Hematopoietic multipotent progenitor cell treated with erythropoietin and hydrocortisone succinate and interleukin-3 and kit ligand, for 8 days (in vitro differentiated cells): ENCODE measurements at regions not wholly inside any gene's neighbourhood (a gene's known extent, or its start where the extent isn't known, plus 50 kb on each side); places are given as distances from the start of the nearest gene placed in this dataset.
"Not testable (repeated sequence)": the region's sequence is repeated elsewhere in the genome, so short reads cannot be mapped to it uniquely, and the experiment has no call there.

Experiments
- DNase-seq: peaks from one replicate; pipeline ENCODE4 v3.0.0-alpha.2; 2015

GRCh38 chr1:5191470-5191869 lies 537.1 kb downstream of the AJAP1 start:
- DNase-seq, result no peak

DNA sequence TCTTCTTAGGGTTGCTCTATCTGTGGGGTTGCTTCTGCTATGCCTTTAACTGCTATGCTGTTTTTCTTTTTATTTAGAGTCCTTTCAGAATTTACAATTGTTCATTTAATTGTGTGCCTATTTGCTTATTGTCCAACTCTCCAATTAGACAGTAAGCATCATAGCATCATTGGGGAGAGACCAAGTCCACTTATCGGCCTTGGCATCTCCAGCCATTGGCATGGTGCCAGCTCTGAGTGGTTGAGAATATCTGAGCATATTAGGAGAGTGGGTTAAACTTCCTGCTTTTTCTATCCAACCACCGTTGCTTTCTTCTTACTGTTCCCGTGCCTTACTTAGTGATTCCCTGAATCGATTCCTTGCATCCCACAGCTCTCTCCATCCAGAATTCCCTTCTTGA lies 535.0 kb downstream of the AJAP1 start:
- no peak for DNase-seq

GRCh38 chr1:5165762-5166161 lies 511.4 kb downstream of the AJAP1 start:
- no peak for DNase-seq

- DNase-seq, result no peak
These were observed 509.7 kb downstream of the AJAP1 start for GRCh38 chr1:5164158-5164557.

DNA sequence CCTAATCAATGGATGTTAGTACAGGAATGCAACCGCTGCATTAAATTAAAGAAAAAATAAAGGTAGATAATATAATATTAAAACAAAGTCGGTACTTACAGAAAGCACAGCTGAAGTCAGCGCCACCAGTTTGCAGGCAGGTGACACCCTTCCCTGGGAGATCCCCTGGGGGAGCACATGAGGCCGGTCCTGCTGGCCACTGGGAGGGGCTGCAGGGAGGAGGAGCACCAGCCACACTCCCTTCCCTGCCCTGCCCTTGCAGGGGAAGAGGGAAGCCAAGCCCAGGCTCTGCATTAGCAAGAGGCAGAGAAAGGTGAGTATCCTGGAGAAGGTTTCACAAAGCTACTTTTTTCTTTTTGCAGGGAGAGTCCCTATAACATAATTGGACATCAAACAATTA lies 507.0 kb downstream of the AJAP1 start:
- DNase-seq, result no peak

GRCh38 chr1:5157175-5157574 lies 502.8 kb downstream of the AJAP1 start:
- DNase-seq, result no peak

GRCh38 chr1:5156416-5157120 lies 502.2 kb downstream of the AJAP1 start:
- no peak for DNase-seq

DNA sequence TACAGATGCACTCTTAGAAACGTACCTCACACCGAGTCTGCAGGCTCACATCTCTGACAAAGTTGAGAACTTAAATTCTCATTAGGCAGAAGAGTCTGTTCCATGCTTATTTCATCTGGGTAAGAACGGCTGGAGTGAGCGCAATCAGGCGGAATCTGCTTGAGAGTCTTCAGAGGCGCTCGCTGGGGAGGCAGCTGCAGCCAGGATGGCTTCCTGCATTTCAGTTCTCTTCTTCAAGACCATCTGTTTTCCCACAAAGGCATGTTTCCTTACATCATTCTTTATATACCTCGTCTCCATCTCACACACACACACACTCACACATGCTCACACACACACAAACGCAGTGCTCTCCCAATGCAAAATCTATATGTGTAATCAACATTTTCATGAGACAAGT lies 497.1 kb downstream of the AJAP1 start:
- DNase-seq, result no peak

DNA sequence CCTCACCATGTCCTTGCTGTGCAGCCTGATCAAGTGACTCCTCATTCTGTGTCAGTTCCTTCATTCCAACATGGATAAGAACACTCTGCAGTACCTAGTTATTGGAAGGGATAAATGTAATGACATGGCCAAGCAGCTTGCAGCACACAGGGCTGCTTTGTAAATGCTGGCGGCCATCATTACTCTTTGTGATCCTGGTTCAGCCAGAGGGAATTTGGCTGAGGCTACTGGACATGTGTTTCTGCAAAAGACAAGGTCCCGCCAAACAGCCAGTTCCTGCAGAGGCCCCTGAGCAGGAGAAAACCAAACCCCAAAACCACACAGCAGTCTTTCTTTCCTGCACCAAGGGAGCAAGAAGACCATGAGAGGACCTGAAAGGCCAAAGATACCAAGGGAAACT lies 495.8 kb downstream of the AJAP1 start:
- DNase-seq, result no peak

DNA sequence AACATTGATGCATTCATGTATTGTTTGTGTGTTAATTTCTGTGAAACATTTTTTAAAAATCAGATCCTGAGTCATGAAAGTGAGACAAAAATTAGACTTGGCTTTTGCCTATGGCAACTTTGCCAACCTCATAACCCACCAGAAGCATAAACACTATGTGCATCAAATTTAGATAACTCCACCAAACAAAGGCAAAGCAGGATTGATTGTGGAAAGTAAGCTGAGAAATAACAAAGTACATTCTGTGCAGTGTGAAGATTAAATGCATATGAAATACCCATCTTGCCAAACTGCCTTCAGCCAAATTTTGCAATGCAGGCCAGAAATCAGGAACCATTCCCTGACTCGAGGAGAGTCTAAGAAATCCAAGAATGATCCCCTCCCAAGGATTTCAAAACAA lies 493.4 kb downstream of the AJAP1 start:
- no peak for DNase-seq

DNA sequence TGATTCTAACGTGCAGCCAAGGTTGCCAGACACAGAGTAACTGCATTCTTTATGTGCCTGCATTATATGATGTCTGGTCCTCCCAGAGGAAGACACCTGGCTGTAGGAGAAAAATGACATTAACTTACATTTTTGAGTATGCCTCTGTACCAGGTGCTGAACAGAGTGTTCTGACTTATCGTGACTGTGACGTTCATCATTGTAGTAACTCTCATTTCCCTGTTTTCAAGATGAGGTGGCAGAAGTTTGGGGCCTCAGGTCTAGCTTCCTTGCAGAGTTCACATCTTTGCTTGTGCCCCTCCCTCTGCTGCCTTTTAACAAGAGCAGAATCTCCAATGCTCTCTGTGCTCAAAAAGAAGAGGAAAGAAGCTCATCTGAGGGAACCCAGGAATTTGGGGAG lies 488.0 kb downstream of the AJAP1 start:
- no peak for DNase-seq

DNA sequence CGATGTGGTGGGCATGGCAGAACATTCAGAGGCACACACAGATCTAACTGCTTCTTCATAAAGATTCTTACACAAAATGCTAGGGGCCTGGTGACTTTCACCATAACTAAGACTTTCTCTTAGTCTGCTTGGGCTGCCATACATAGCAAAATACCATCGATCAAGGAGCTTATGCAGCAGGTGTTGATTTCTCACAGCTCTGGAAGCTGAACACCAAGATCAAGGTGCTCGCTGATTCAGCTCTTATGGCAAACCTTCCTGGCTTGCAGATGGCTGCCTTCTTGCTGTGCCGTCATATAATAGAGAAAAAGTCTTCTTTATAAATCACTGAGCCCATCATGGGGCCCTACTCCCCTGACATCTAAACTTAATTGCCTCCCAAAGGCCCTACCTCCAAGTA lies 487.3 kb downstream of the AJAP1 start:
- no peak for DNase-seq

DNA sequence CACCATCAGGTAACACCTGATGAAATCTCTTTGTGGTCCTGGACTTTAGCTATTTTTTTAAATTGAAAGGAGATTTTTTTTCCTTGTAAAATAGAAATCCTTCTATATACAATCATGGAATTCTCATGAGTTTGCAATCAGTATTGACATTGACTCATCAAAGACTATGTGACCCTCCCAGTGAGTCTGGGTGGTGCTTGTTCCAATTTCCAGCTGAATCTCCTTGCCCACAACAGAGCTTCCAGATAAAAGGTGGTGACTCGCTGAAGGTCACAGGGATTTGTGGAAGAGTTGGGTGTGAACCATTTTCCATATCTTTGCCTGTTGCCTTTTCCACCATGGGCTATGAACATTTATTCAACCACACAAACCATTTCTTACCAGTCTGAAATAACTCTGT lies 486.6 kb downstream of the AJAP1 start:
- DNase-seq, result no peak

DNA sequence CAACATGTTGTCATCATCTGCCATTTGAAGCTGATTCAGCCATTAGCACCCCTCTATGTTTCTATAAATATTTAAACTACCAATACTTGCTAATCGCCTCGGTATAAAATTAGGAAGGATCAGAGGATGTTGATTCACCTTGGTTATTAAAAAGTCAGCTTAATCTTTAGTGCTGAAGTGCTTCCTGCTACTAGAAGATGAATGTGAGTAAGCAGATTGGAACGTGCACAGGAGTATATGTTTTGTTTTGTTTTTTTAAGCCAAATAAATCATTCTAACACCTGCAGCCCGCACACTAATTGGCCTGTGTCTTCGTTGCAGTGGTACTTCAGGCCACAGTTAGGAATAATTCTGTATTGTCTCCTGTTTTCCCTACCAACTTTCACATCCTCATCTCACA lies 485.7 kb downstream of the AJAP1 start:
- no peak for DNase-seq

DNA sequence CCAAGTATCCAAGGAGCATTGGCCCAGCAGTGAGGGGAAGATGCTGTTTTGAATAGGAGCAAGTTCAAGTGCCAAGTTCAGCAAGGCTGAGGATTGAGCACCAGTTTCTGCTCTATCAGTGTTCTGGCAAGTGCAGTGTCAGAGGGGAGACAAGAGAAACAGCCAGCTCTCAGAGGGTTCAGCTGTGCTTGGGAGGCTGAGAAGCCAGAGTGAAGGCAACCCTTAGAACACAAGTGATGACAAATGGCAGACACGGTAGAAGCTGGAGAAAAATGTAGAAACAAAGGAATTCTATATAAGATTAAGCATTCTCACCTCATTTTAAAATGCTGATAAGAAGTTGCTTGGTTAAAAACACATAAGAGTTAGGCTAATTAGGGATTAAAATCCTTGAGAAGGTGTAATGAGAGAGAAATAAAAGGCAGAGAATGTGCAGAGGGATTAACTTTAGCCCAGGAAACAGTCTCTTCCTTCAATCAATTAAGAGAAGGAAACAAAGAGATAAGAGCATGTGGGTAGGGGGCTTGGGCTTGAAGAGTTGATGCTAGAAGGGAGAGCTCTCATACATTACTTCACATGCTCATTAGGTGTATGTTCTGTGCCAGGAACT lies 475.4 kb downstream of the AJAP1 start:
- DNase-seq, result no peak

- no peak for DNase-seq
These were observed 470.8 kb downstream of the AJAP1 start for GRCh38 chr1:5125208-5125607.

GRCh38 chr1:5120559-5120958 lies 466.1 kb downstream of the AJAP1 start:
- no peak for DNase-seq

DNA sequence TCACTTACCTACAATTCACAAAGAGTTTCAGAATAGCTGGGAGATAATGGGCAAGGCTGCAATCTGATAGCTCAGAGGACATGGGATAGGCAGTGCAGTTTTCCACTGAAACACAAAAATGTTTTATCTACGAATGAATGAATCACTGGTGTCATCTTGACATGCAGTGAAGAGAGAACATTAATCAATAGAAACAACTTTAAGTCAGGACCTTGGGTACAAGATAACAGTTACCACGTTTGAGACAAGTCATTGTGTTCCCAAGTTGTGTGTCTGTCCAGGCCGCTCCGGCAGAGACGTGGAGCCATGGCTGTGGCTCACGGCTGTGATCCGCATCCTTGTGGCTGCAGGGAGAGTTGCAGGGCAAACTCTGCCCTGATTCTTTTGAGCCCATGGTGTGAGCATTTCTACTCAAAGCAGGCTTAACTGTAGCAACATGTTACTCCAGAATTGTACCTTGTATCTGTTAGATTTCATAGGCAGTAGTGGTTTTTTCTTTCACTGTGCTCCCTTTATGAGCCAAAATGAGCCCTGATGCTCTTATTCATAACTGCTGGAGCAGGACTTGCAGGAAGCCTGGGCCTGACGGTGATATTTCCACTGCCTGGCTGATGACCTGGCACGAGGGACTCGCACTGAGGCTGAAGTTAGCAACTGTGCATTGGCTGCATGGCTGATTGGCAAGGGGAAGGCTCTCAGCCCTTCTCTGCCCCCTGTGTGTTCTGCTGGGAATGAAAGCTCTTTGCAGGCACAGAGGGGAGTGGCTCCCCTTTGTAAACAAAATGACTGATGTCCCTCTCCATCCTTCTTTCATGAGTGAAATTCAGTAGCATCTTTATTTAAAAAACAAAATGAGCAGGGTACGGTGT lies 465.2 kb downstream of the AJAP1 start:
- DNase-seq, result no peak

DNA sequence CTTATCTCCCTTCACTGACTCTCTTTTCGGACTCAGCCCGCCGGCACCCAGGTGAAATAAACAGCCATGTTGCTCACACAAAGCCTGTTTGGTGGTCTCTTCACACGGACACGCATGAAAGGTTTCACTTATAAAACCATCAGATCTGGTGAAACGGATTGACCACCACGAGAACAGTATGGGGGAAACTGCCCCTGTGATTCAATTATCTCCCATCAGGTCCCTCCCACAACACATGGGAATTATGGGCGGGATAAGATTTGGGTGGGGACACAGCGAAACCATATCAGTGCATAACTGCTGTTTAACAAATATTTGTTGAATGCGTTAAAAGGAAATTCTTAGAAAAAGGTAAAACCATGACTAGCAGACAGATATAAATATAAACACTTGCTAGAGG lies 464.4 kb downstream of the AJAP1 start:
- not testable (repeated sequence) for DNase-seq

DNA sequence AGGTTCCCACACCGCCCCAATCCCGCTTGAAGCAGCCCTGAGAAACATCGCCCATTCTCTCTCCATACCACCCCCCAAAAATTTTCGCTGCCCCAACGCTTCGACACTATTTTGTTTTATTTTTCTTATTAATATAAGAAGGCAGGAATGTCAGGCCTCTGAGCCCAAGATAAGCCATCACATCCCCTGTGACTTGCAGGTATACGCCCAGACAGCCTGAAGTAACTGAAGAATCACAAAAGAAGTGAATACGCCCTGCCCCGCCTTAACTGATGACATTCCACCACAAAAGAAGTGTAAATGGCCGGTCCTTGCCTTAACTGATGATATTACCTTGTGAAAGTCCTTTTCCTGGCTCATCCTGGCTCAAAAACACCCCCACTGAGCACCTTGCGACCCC lies 463.9 kb downstream of the AJAP1 start:
- DNase-seq, result not testable (repeated sequence)

DNA sequence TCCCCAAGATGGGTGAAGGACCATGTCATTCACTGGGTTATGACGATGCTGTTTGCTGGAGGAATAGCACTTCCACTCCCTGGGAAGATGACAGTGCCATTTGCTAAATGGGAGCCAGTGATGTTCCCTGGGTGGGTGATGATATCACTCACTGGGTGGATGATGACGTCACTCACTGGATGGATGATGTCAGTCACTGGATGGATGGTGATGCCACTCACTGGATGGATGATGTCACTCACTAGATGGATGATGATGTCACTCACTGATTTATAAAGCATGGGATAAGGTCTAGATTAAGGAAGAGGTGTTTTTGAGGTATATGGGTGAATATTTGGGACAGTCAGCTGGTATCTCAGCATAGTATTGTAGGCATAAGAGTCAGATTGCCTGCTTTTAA lies 457.2 kb downstream of the AJAP1 start:
- DNase-seq, result no peak

DNA sequence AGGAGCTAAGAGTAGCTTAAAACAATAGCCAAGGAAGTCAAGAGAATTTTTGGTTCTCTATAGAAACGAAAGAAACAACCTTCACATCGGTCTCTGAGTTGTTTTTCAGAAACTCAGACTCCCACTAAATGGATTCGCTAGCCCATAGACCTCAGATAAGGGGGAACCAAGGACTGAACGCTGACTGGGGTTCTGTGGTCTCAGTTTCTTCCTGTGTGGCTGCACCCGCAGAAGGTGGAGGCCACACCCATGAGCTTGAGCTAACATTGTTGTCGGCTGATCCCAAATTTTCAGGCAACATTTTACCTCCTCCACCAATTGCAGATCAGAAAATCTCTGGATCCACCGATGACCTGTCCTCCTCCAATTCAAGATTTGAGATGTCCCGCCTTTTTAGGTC lies 456.1 kb downstream of the AJAP1 start:
- no peak for DNase-seq

GRCh38 chr1:5109633-5110032 lies 455.2 kb downstream of the AJAP1 start:
- DNase-seq, result no peak

GRCh38 chr1:5108740-5109139 lies 454.3 kb downstream of the AJAP1 start:
- DNase-seq, result no peak
